Activated T-cell treated with anti-CD3 and anti-CD28 coated beads, Interleukin-2, amount 50 U/mL, for 48 hours (primary cell): ENCODE measurements at regions not wholly inside any gene's neighbourhood (a gene's known extent, or its start where the extent isn't known, plus 50 kb on each side); places are given as distances from the start of the nearest gene placed in this dataset.
"Not testable (repeated sequence)": the region's sequence is repeated elsewhere in the genome, so short reads cannot be mapped to it uniquely, and the experiment has no call there.

Experiments used
- DNase-seq, 2 experiments: peaks; one replicate each; pipeline ENCODE4 v3.0.0-alpha.2; 2020

GRCh38 chr2:149732001-149732685, 144.6 kb upstream of the MMADHC start:
- DNase-seq, result no peak

- DNase-seq, result no peak
Observed at GRCh38 chr2:149731079-149731478, 143.5 kb upstream of the MMADHC start.

GRCh38 chr2:149729586-149729985, 142.0 kb upstream of the MMADHC start:
- DNase-seq, result no peak

DNA sequence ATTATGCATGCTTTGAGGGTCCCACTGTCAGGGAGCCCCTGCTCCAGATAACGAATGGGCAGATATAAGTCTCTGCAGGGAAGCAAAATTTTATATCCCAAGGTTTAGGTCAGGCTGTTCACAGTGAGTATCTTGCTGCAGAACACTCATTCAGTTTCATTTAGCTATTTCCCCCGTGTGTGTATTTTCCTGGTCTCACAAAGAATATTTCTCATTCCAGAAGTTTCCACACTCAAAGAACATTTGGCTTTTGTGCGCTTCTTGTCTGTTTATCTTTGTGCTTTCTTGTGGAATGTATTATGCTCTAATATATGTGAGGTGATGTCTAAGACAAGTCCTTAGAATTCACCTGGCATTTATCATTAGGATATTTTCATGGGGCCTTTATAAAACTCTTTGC, 140.4 kb upstream of the MMADHC start:
- DNase-seq, result no peak

GRCh38 chr2:149725234-149725633, 137.7 kb upstream of the MMADHC start:
- no peak for DNase-seq

- no peak for DNase-seq
Observed at GRCh38 chr2:149724091-149724490, 136.5 kb upstream of the MMADHC start.

DNA sequence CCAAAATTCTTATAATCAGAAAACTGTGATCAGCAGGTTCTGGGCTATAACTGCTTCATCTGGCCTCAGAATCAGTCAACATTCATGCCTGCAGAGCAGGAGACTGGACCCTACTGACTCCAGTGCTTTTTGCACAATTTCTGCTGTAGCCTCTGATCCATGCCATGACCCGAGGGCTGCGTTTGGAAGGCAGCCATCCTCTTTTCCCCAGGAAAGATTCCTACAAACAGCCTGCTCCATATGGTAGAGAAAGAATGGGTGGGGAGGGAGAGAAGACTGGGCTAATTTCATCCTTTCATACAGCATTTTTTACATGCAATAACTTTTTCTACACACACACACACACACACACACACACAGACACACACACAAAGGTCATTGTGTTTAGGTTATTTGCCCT, 133.0 kb upstream of the MMADHC start:
- DNase-seq, result no peak

GRCh38 chr2:149719695-149720094, 132.1 kb upstream of the MMADHC start:
- DNase-seq, result no peak

DNA sequence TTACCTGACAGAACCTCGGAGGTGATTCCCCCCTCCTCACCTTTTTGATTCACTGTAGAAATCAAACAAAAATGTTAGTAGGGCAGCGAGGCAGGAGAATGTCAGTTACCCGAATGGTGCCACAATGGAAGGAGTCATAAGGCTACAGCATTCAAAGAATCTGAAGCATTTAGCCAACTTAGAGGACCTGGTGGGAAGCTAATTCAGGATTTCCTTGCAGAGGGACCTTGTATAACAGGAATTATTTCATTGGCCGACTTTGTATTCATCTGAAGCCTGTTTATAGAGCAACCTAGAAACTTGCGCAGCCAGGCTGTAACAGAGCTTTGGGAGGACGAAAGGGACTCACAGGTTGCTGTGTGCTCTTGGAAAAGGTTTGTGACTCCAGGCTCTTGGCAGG, 129.1 kb upstream of the MMADHC start:
- no peak for DNase-seq

DNA sequence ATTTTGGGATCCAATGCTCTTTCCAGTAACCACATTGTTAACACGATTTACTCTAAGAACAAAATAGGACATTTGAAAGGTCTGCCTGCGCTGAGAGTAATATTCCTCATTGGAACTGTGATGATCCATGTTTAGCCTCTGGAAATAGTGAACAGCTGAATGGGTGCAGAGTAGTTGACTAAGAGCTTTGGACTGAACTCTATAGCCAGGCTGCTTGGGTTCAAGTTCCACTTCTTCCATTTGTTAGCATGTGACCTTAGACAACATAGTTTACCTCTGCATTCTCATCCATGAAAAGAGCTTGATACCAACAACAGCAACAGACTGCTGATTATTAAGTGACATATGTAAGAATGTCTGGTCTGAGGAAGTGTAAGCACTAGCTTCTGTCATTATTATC, 128.3 kb upstream of the MMADHC start:
- no peak for DNase-seq

GRCh38 chr2:149715005-149715592, 127.5 kb upstream of the MMADHC start:
- DNase-seq, result no peak

- DNase-seq, result no peak
Observed at GRCh38 chr2:149709496-149710263, 122.1 kb upstream of the MMADHC start.

DNA sequence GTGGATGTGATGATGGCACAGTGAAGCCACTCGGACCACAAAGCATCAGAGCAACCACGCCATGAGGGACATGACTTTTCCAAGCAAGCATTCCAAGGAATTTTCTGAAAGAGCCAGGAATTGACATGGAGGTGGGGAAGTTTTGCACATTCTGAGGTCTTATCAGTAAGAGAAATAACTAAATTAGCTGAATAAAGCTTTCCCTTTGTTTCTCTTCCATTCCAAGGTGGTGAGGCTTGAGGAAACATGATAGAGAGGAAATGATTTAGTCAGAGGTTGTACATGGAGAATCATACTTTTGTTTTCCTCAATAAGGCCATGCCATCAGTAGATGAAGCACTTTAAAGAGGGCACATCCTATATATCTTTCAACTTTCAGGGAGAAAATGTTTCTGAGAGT, 115.7 kb upstream of the MMADHC start:
- DNase-seq, result no peak

GRCh38 chr2:149702571-149702970, 115.0 kb upstream of the MMADHC start:
- DNase-seq, result no peak

DNA sequence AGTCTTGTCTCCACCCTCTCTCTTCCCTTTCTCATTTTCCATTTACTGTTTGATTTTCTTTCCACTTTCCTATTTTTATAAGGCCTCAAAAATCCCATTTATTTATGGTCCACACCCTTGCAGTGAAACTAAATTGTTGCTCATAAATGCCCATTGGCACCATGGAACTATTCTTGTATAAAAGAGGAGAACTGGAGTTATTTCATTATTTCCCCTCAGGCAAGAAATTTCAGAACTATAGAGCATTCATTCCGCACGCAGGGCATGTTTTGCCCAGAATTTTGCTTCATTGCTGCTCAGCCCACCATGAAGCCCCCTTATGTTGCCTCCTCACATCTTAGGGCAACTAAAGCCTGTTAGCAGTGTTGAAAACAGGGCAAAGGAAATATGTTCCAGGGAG, 113.7 kb upstream of the MMADHC start:
- no peak for DNase-seq

DNA sequence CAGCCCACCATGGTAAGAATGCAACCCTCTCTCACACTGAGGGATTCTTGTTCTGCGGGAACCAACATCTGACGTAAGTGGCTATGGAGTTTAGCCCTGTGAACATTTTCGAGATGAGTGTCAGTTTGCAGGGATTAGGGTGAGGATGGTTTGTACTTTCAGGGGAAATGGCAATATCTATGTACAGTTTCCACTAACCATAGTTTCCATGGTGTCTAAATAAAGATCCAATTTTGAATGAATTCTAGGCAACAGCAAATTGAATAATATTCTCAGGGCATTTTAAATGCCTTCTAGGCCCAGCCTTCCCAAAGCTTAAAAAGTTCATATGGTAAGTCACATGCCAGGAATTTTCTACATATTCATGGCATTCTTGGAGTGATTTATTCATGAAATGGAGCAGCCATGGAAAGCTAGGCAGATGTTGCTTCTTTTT, 105.4 kb upstream of the MMADHC start:
- DNase-seq, result no peak

GRCh38 chr2:149690825-149691224, 103.2 kb upstream of the MMADHC start:
- DNase-seq, result no peak

GRCh38 chr2:149687052-149687427, 99.5 kb upstream of the MMADHC start:
- no peak for DNase-seq

DNA sequence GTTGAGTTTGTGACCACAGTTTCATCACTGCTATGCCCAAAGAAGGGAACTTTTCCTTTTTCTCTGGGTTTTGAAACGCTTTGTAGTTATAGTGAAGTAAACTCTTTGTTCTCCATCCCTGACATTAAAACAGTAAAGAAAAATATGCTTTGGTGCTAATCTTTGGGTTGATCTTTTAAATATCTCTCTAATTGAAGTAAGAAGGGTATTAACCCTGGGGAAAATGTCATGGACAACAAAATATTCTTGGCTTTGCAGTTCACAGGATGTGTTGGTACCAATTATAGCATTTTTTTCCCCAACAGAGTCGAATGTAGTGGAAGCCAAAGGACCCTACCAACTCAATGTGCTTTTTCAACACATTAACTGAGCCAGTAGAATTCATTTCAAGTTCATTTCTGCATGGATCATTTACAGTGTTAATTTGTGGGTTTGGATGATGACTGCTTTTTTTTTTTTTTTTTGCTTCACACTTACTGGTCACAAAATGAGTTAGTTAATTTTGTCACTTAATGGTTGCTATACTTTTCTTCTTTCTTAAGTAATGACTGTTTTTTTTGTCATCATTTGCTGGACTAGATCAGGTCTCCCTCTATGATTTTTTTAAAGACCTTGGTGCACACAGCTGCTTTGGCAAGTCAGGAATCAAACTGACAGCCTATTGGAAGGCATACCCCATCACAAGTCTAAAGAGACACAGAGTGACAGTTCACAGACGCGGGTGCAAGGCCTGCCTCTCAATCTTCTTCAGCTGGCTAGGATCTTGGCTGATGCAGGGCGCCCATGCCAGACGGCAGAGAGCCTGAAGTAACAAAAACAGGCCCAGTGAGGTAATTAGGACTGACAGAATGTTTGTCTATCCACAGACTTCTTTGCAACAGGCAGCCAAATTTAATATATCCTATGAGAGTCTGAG, 98.8 kb upstream of the MMADHC start:
- DNase-seq, result no peak

DNA sequence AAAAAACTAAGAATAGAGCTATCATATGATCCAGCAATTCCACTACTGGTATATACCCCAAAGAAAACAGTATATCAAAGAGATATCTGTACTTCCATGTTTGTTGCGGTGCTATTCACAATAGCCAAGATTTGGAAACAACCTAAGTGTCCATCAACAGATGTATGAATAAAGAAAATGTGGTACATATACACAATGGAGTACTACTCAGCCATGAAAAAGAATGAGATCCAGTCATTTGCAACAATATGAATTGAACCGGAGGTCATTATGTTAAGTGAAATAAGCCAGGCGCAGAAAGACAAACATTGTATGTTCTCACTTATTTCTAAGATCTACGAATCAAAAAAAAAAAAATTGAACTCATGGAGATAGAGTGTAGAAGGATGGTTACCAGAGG, 97.8 kb upstream of the MMADHC start:
- DNase-seq, result not testable (repeated sequence)

DNA sequence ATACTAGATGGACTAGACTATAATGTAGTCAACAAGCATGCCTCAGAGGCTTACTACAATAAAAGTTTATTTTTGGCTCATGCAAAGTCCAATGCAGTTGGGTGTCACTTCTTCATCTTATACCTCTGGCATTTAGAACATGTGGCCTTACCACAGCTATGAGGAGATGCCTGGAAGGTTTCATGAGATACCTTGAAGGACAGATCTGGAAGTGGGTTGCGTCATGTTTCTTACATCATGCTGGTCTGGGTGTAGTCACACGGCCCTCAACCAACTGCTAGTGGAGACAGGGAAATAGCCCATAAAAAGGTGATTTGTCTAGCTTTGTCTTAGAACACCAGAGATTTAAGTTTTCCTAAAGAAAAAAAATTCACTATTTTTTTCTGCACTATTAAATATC, 91.7 kb upstream of the MMADHC start:
- DNase-seq, result no peak

GRCh38 chr2:149677416-149677815, 89.8 kb upstream of the MMADHC start:
- no peak for DNase-seq

GRCh38 chr2:149670086-149670485, 82.5 kb upstream of the MMADHC start:
- DNase-seq, result no peak
